ENCODE measurements at regions not wholly inside any gene's neighbourhood (a gene's known extent, or its start where the extent isn't known, plus 50 kb on each side); places are given as distances from the start of the nearest gene placed in this dataset.

DNA sequence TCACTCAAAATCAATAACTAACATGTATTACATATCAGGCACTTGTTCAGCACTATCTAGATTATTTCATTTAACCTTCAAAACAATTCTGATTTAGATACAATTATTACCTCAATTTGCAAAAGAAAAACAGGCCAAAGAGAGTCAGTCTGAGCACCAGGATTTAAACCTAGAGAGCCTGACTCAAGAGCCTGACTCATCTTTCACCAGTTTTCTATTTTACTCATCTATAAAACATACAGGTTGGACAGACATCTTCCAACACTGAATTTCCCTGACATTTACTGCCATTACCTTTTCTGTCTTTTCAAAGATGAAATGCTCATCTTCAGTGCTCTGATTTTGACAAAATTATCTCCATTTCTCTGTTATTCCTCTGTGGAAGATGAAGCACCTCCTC is 116.5 kb downstream of the MRPL39 start:
- TF ChIP-seq, protein P1, sequence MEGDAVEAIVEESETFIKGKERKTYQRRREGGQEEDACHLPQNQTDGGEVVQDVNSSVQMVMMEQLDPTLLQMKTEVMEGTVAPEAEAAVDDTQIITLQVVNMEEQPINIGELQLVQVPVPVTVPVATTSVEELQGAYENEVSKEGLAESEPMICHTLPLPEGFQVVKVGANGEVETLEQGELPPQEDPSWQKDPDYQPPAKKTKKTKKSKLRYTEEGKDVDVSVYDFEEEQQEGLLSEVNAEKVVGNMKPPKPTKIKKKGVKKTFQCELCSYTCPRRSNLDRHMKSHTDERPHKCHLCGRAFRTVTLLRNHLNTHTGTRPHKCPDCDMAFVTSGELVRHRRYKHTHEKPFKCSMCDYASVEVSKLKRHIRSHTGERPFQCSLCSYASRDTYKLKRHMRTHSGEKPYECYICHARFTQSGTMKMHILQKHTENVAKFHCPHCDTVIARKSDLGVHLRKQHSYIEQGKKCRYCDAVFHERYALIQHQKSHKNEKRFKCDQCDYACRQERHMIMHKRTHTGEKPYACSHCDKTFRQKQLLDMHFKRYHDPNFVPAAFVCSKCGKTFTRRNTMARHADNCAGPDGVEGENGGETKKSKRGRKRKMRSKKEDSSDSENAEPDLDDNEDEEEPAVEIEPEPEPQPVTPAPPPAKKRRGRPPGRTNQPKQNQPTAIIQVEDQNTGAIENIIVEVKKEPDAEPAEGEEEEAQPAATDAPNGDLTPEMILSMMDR (IDR thresholded peaks at IDR 0.05): no peak
- TF ChIP-seq POLR2A (IDR thresholded peaks at IDR 0.05): no peak

Measured in lower leg skin (tissue), 3 donors.